SK-N-SH (cell line): ENCODE measurements at regions not wholly inside any gene's neighbourhood (a gene's known extent, or its start where the extent isn't known, plus 50 kb on each side); places are given as distances from the start of the nearest gene placed in this dataset.

Source experiments
- CTCF ChIA-PET: fragments of 300-600, 350-600 bp; formaldehyde crosslinking; extraction: SDS; loops from one replicate; lab custom pipeline; 2021; lab: Yijun Ruan, JAX
- POLR2A ChIA-PET: fragments of 350-600 bp; sonication (Branson Sonifier 250); formaldehyde crosslinking; extraction: SDS; loops from one replicate; lab custom pipeline; 2020; ENCODE audit warnings: antibody characterized with exemption, inconsistent platforms; lab: Yijun Ruan, JAX
- DNase-seq: peaks from one replicate; pipeline ENCODE4 v3.0.0; 2012
- H2AFZ ChIP-seq: fragments of 200-600 bp; sonication (generic); 2 replicates; pipeline ENCODE4 v1.8.1; 2016; ENCODE audit warnings: antibody characterized with exemption, mild to moderate bottlenecking, low read depth
- H3F3A ChIP-seq: fragments of 200-600 bp; sonication (generic); replicated peaks from 2 replicates; pipeline ENCODE3; 2016; ENCODE audit warnings: antibody characterized with exemption, mild to moderate bottlenecking; ENCODE audit not compliant: insufficient read depth
- H3K27ac ChIP-seq, 2 experiments: fragments of 200-500 bp in 1 of 2; fragments of 200-600 bp in 1 of 2; sonication (Bioruptor generic) in 1 of 2; sonication (generic), shearing (Covaris generic) in 1 of 2; 2 replicates each; pipeline versions ENCODE4 v1.5.1 to v1.6.1; 2014 to 2016; ENCODE audit warnings: low read depth in 2 of 2, inconsistent platforms in 1 of 2, low read length in 1 of 2, mild to moderate bottlenecking in 1 of 2, mixed read lengths in 1 of 2
- H3K27me3 ChIP-seq: fragments of 200-600 bp; sonication (generic), shearing (Covaris generic); 2 replicates; pipeline ENCODE4 v1.6.1; 2016; ENCODE audit warnings: mixed run types; ENCODE audit not compliant: insufficient read depth
- H3K36me3 ChIP-seq, 2 experiments: fragments of 200-500 bp in 1 of 2; fragments of 200-600 bp in 1 of 2; sonication (Bioruptor generic) in 1 of 2; sonication (generic) in 1 of 2; replicated peaks in 1 of 2; 2 replicates each; pipeline versions ENCODE3 to v1.5.1; 2014 to 2016; ENCODE audit warnings: low read length in 1 of 2, mild to moderate bottlenecking in 1 of 2; ENCODE audit not compliant: insufficient read depth in 2 of 2, control insufficient read depth in 1 of 2
- H3K4me1 ChIP-seq, 2 experiments: fragments of 200-500 bp in 1 of 2; fragments of 200-600 bp in 1 of 2; sonication (Bioruptor generic) in 1 of 2; sonication (generic), shearing (Covaris generic) in 1 of 2; 2 replicates each; pipeline versions ENCODE4 v1.5.1 to v1.6.1; 2014 to 2016; ENCODE audit warnings: low read depth in 1 of 2, low read length in 1 of 2, mixed run types in 1 of 2; ENCODE audit not compliant: insufficient read depth in 2 of 2, control insufficient read depth in 1 of 2
- H3K4me2 ChIP-seq: fragments of 200-600 bp; sonication (generic), shearing (Covaris generic); 2 replicates; pipeline ENCODE4 v1.6.1; 2017; ENCODE audit warnings: mixed run types
- H3K4me3 ChIP-seq, 2 experiments: fragments of 200-500 bp in 1 of 2; fragments of 200-600 bp in 1 of 2; sonication (Bioruptor generic) in 1 of 2; sonication (generic), shearing (Covaris generic) in 1 of 2; 2 replicates each; pipeline versions ENCODE4 v1.5.1 to v1.8.1; 2014 to 2016; ENCODE audit warnings: low read depth in 2 of 2, inconsistent platforms in 1 of 2, low read length in 1 of 2, mild to moderate bottlenecking in 1 of 2, mixed read lengths in 1 of 2, moderate library complexity in 1 of 2
- H3K79me2 ChIP-seq: fragments of 200-600 bp; sonication (generic); 2 replicates; pipeline ENCODE4 v1.8.1; 2017; ENCODE audit warnings: mild to moderate bottlenecking; ENCODE audit not compliant: insufficient read depth
- H3K9ac ChIP-seq: fragments of 200-600 bp; sonication (generic); 2 replicates; pipeline ENCODE4 v1.6.1; 2017; ENCODE audit warnings: mixed run types
- H3K9me2 ChIP-seq: fragments of 200-600 bp; sonication (generic); 2 replicates; pipeline ENCODE4 v1.6.1; 2017; ENCODE audit warnings: mixed run types
- H3K9me3 ChIP-seq: fragments of 200-600 bp; sonication (generic); 2 replicates; pipeline ENCODE4 v1.6.1; 2017; ENCODE audit warnings: mixed run types, mild to moderate bottlenecking, moderate library complexity
- H4K20me1 ChIP-seq: fragments of 200-600 bp; sonication (generic); 2 replicates; pipeline ENCODE4 v1.6.1; 2017; ENCODE audit warnings: mild to moderate bottlenecking, mixed run types; ENCODE audit not compliant: insufficient read depth
- CTCF ChIP-seq: fragments of 200-600 bp; sonication (generic); IDR thresholded peaks from 2 replicates; pipeline ENCODE4 v1.6.1; 2017; ENCODE audit warnings: antibody characterized with exemption, mild to moderate bottlenecking, moderate library complexity
- ELF1 ChIP-seq: IDR thresholded peaks from 2 replicates; pipeline ENCODE4 v1.4.0; 2012
- EP300 ChIP-seq, 2 experiments: IDR thresholded peaks; 2 replicates each; pipeline versions ENCODE4 v1.4.0 to v1.6.1; 2012; ENCODE audit warnings: borderline replicate concordance in 1 of 2, low read depth in 1 of 2, low read length in 1 of 2
- EZH2phosphoT487 ChIP-seq: fragments of 200-600 bp; sonication (generic); IDR thresholded peaks from 2 replicates; pipeline ENCODE4 v1.6.1; 2017; ENCODE audit warnings: low read depth, mixed run types, mild to moderate bottlenecking, antibody characterized with exemption, moderate library complexity, borderline replicate concordance
- FOSL2 ChIP-seq: IDR thresholded peaks from 2 replicates; pipeline ENCODE4 v1.4.0; 2012; ENCODE audit warnings: low read depth, mild to moderate bottlenecking, moderate library complexity, borderline replicate concordance
- FOXJ3 ChIP-seq: sonication (generic); formaldehyde crosslinking; IDR thresholded peaks from 2 replicates; pipeline ENCODE4 v1.5.1; 2020; ENCODE audit warnings: mild to moderate bottlenecking, missing genetic modification reagents
- GATA2 ChIP-seq: sonication (generic); formaldehyde crosslinking; IDR thresholded peaks from 2 replicates; pipeline ENCODE4 v1.5.0; 2020; ENCODE audit warnings: mild to moderate bottlenecking, missing genetic modification reagents
- IRF3 ChIP-seq: fragments of 150-350 bp; IDR thresholded peaks from 2 replicates; pipeline ENCODE4 v1.6.1; 2016; ENCODE audit warnings: mild to moderate bottlenecking, low read depth, low read length
- JUND ChIP-seq: IDR thresholded peaks from 2 replicates; pipeline ENCODE4 v1.4.0; 2012
- MEF2A ChIP-seq: IDR thresholded peaks from 2 replicates; pipeline ENCODE4 v1.4.0; 2012; ENCODE audit warnings: low read depth, borderline replicate concordance
- MXI1 ChIP-seq: IDR thresholded peaks from 2 replicates; pipeline ENCODE4 v1.6.1; 2012; ENCODE audit warnings: mild to moderate bottlenecking, low read depth, low read length, improper control_type of control experiment
- NFIC ChIP-seq: IDR thresholded peaks from 2 replicates; pipeline ENCODE4 v1.4.0; 2012; ENCODE audit warnings: borderline replicate concordance
- NRF1 ChIP-seq: IDR thresholded peaks from 2 replicates; pipeline ENCODE4 v1.6.1; 2012; ENCODE audit warnings: low read depth, mild to moderate bottlenecking, low read length
- PBX3 ChIP-seq: IDR thresholded peaks from 2 replicates; pipeline ENCODE4; 2012
- RAD21 ChIP-seq: IDR thresholded peaks from 2 replicates; pipeline ENCODE4 v1.6.1; 2012; ENCODE audit warnings: mild to moderate bottlenecking, low read length
- RCOR1 ChIP-seq: fragments of 150-350 bp; IDR thresholded peaks from 2 replicates; pipeline ENCODE4 v1.6.1; 2017; ENCODE audit warnings: antibody characterized with exemption, low read length
- RFX5 ChIP-seq: IDR thresholded peaks from 2 replicates; pipeline ENCODE4 v1.6.1; 2012; ENCODE audit warnings: mild to moderate bottlenecking, improper control_type of control experiment, low read length
- RXRA ChIP-seq: IDR thresholded peaks from 2 replicates; pipeline ENCODE4 v1.4.0; 2012; ENCODE audit warnings: low read depth, mild to moderate bottlenecking, borderline replicate concordance
- SIN3A ChIP-seq: IDR thresholded peaks from 2 replicates; pipeline ENCODE4 v1.6.1; 2012; ENCODE audit warnings: low read depth, mild to moderate bottlenecking, low read length, moderate library complexity, borderline replicate concordance
- SMC3 ChIP-seq: IDR thresholded peaks from 2 replicates; pipeline ENCODE4 v1.6.1; 2012; ENCODE audit warnings: low read depth, low read length, improper control_type of control experiment
- TEAD4 ChIP-seq: IDR thresholded peaks from 2 replicates; pipeline ENCODE4 v1.4.0; 2012; ENCODE audit warnings: mild to moderate bottlenecking, borderline replicate concordance; ENCODE audit not compliant: insufficient read depth
- USF2 ChIP-seq: fragments of 150-350 bp; IDR thresholded peaks from 2 replicates; pipeline ENCODE4 v1.6.1; 2017; ENCODE audit warnings: antibody characterized with exemption, low read length, low read depth, borderline replicate concordance
- YY1 ChIP-seq: IDR thresholded peaks from 2 replicates; pipeline ENCODE4 v1.4.0; 2012; ENCODE audit warnings: low read depth, mild to moderate bottlenecking
- WGBS: methylation state at CpG from one replicate; pipeline ENCODE4 v1.1.6; 2017; ENCODE audit warnings: low lambda C conversion rate; 5-methylcytosine and 5-hydroxymethylcytosine counted together

- TF ChIP-seq PBX3, result no peak
- no peak for TF ChIP-seq RCOR1
- no peak for TF ChIP-seq RAD21
- TF ChIP-seq EP300 (IDR thresholded peaks at IDR 0.05; ENCODE audit: borderline replicate concordance in 1 of 2, low read depth in 1 of 2, low read length in 1 of 2), result no peak
- no peak for TF ChIP-seq NRF1
Measured at GRCh38 chr10:36421992-36422391, 703.4 kb upstream of the ANKRD30A start (continued).

GRCh38 chr10:36416513-36416912, 708.9 kb upstream of the ANKRD30A start:
- CTCF ChIA-PET, result no interaction called here
- Histone ChIP-seq H3K4me3 (no peak overlapping the region), H2AFZ (no peak overlapping the region), H3K27ac (no peak overlapping the region), H3K36me3 (no peaks in the 10 kb centered on the region), H3K4me1 (no peaks in the 10 kb centered on the region), H3K27me3 (no peaks in the 10 kb centered on the region), H3K9me3 (no peaks in the 10 kb centered on the region), H4K20me1 (no peaks in the 10 kb centered on the region), H3K79me2 (no peaks in the 10 kb centered on the region), H3K9me2 (no peaks in the 10 kb centered on the region), H3K9ac (no peak overlapping the region), H3F3A (no peaks in the 10 kb centered on the region), H3K4me2 (no peak overlapping the region)
- WGBS, result 16% methylated on average over 1 of the region's 1 CpG
- no peak for DNase-seq
- TF ChIP-seq JUND, result no peak
- no peak for TF ChIP-seq NRF1
- TF ChIP-seq NFIC, result no peak
- TF ChIP-seq FOXJ3 (CRISPR knock-in tag), result no peak
- TF ChIP-seq SIN3A, result no peak
- no peak for TF ChIP-seq IRF3
- TF ChIP-seq CTCF, result no peak
- TF ChIP-seq SMC3, result no peak
- TF ChIP-seq MEF2A, result no peak
- no peak for TF ChIP-seq EZH2phosphoT487
- TF ChIP-seq USF2, result no peak
- no peak for TF ChIP-seq TEAD4
- TF ChIP-seq ELF1, result no peak
- no peak for TF ChIP-seq GATA2 (CRISPR knock-in tag)
- TF ChIP-seq RFX5, result no peak
- no peak for TF ChIP-seq FOSL2
- no peak for TF ChIP-seq RXRA
- TF ChIP-seq MXI1, result no peak
- TF ChIP-seq YY1, result no peak
- POLR2A ChIA-PET, result no interaction called here
